Glutamatergic neuron (in vitro differentiated cells): ENCODE measurements at regions not wholly inside any gene's neighbourhood (a gene's known extent, or its start where the extent isn't known, plus 50 kb on each side); places are given as distances from the start of the nearest gene placed in this dataset.
"Not testable (repeated sequence)": the region's sequence is repeated elsewhere in the genome, so short reads cannot be mapped to it uniquely, and the experiment has no call there.

Experiments used
- DNase-seq: peaks from one replicate; pipeline ENCODE4 v3.0.0; 2022
- H3K27ac Mint-ChIP-seq: one replicate; pipeline ENCODE4 v1.8.0; 2020; ENCODE audit warnings: mild to moderate bottlenecking, mixed read lengths, inconsistent platforms; ENCODE audit not compliant: unreplicated experiment
- H3K27me3 Mint-ChIP-seq: one replicate; pipeline ENCODE4 v1.8.0; 2020; ENCODE audit warnings: mild to moderate bottlenecking, moderate library complexity, mixed read lengths, inconsistent platforms; ENCODE audit not compliant: unreplicated experiment
- H3K36me3 Mint-ChIP-seq: one replicate; pipeline ENCODE4 v1.8.0; 2020; ENCODE audit warnings: mild to moderate bottlenecking, mixed read lengths, inconsistent platforms; ENCODE audit not compliant: unreplicated experiment
- H3K4me1 Mint-ChIP-seq: one replicate; pipeline ENCODE4 v1.8.0; 2020; ENCODE audit warnings: mild to moderate bottlenecking, low read depth, mixed read lengths, inconsistent platforms; ENCODE audit not compliant: unreplicated experiment
- H3K4me3 Mint-ChIP-seq: one replicate; pipeline ENCODE4 v1.8.0; 2020; ENCODE audit warnings: mild to moderate bottlenecking, mixed read lengths, inconsistent platforms; ENCODE audit not compliant: unreplicated experiment
- H3K9me3 Mint-ChIP-seq: one replicate; pipeline ENCODE4 v1.8.0; 2020; ENCODE audit warnings: mild to moderate bottlenecking, moderate library complexity, mixed read lengths, inconsistent platforms; ENCODE audit not compliant: unreplicated experiment
- CTCF ChIP-seq: fragments of 200-600 bp; sonication (generic); IDR thresholded peaks from one replicate; pipeline ENCODE4 v1.5.0; 2021; ENCODE audit not compliant: partially characterized antibody, unreplicated experiment

- no peak for TF ChIP-seq CTCF
- H3K9me3 Mint-ChIP-seq, result peaks cover 1% of the 10 kb centered on the region
- DNase-seq, result no peak
- H3K4me1 Mint-ChIP-seq, result no peaks in the 10 kb centered on the region
- peaks cover 1% of the 10 kb centered on the region for H3K27me3 Mint-ChIP-seq
- no peak overlapping the region for H3K4me3 Mint-ChIP-seq
- H3K27ac Mint-ChIP-seq, result no peak overlapping the region
- H3K36me3 Mint-ChIP-seq, result no peaks in the 10 kb centered on the region
These were observed 54.5 kb upstream of the NOX4 start for GRCh38 chr11:89545691-89546090.

GRCh38 chr11:89555781-89556180 lies 64.6 kb upstream of the NOX4 start:
- not testable (repeated sequence) for H3K4me3 Mint-ChIP-seq, H3K4me1 Mint-ChIP-seq, H3K36me3 Mint-ChIP-seq, DNase-seq, H3K27me3 Mint-ChIP-seq, H3K9me3 Mint-ChIP-seq, H3K27ac Mint-ChIP-seq

GRCh38 chr11:89556731-89557707 lies 65.8 kb upstream of the NOX4 start:
- not testable (repeated sequence) for H3K9me3 Mint-ChIP-seq, DNase-seq, H3K4me3 Mint-ChIP-seq, H3K36me3 Mint-ChIP-seq, H3K4me1 Mint-ChIP-seq, H3K27me3 Mint-ChIP-seq, H3K27ac Mint-ChIP-seq

GRCh38 chr11:89560598-89560997 lies 69.4 kb upstream of the NOX4 start:
- not testable (repeated sequence) for H3K27ac Mint-ChIP-seq, H3K4me1 Mint-ChIP-seq, H3K36me3 Mint-ChIP-seq, H3K4me3 Mint-ChIP-seq, DNase-seq, H3K27me3 Mint-ChIP-seq, H3K9me3 Mint-ChIP-seq

GRCh38 chr11:89562731-89563130 lies 71.6 kb upstream of the NOX4 start:
- H3K4me1 Mint-ChIP-seq, H3K27me3 Mint-ChIP-seq, H3K9me3 Mint-ChIP-seq, H3K27ac Mint-ChIP-seq, H3K4me3 Mint-ChIP-seq, H3K36me3 Mint-ChIP-seq, DNase-seq: not testable (repeated sequence)

- DNase-seq, result no peak
These were observed 75.8 kb upstream of the NOX4 start for GRCh38 chr11:89566972-89567371.

GRCh38 chr11:89569387-89569786 lies 78.2 kb upstream of the NOX4 start:
- H3K4me1 Mint-ChIP-seq, DNase-seq, H3K36me3 Mint-ChIP-seq, H3K27me3 Mint-ChIP-seq, H3K9me3 Mint-ChIP-seq, H3K4me3 Mint-ChIP-seq, H3K27ac Mint-ChIP-seq: not testable (repeated sequence)

More at GRCh38 chr11:89566972-89567371, 75.8 kb upstream of the NOX4 start:
- H3K4me1 Mint-ChIP-seq, result no peaks in the 10 kb centered on the region
- TF ChIP-seq CTCF, result no peak
- no peaks in the 10 kb centered on the region for H3K27me3 Mint-ChIP-seq
- no peak overlapping the region for H3K27ac Mint-ChIP-seq
- H3K36me3 Mint-ChIP-seq, result no peaks in the 10 kb centered on the region
- no peak overlapping the region for H3K4me3 Mint-ChIP-seq
- H3K9me3 Mint-ChIP-seq, result no peaks in the 10 kb centered on the region

- H3K27me3 Mint-ChIP-seq, H3K36me3 Mint-ChIP-seq, H3K9me3 Mint-ChIP-seq, H3K4me1 Mint-ChIP-seq, H3K27ac Mint-ChIP-seq, DNase-seq, H3K4me3 Mint-ChIP-seq: not testable (repeated sequence)
These were observed 80.5 kb upstream of the NOX4 start for GRCh38 chr11:89571706-89572105.

GRCh38 chr11:89575846-89576245 lies 84.7 kb upstream of the NOX4 start:
- H3K4me3 Mint-ChIP-seq, H3K4me1 Mint-ChIP-seq, H3K36me3 Mint-ChIP-seq, H3K27me3 Mint-ChIP-seq, H3K27ac Mint-ChIP-seq, H3K9me3 Mint-ChIP-seq, DNase-seq: not testable (repeated sequence)

- not testable (repeated sequence) for H3K27me3 Mint-ChIP-seq, DNase-seq, H3K4me1 Mint-ChIP-seq, H3K36me3 Mint-ChIP-seq, H3K9me3 Mint-ChIP-seq, H3K4me3 Mint-ChIP-seq, H3K27ac Mint-ChIP-seq
These were observed 86.3 kb upstream of the NOX4 start for GRCh38 chr11:89577428-89577827.
